ENCODE measurements at regions not wholly inside any gene's neighbourhood (a gene's known extent, or its start where the extent isn't known, plus 50 kb on each side); places are given as distances from the start of the nearest gene placed in this dataset.

- Histone ChIP-seq H3K9me3 (ENCODE audit: control insufficient read depth in 2 of 2, low read length in 2 of 2) (peaks cover 0 to 5% of the 10 kb centered on the region in 2 donors), H3K9ac (ENCODE audit: low read length in 2 of 2) (no peak overlapping the region), H3K27me3 (ENCODE audit: control insufficient read depth in 1 of 2, insufficient read depth in 2 of 2, low read length in 2 of 2) (no peaks in the 10 kb centered on the region), H3K27ac (ENCODE audit: low read length) (no peak overlapping the region), H3K4me1 (ENCODE audit: control insufficient read depth, insufficient read depth, low read length) (no peaks in the 10 kb centered on the region), H3K36me3 (ENCODE audit: control insufficient read depth in 2 of 2, insufficient read depth in 2 of 2, low read length in 2 of 2) (no peaks in the 10 kb centered on the region), H3K4me3 (ENCODE audit: low read length in 2 of 2) (no peak overlapping the region)
Observed at GRCh38 chr11:37532271-37532670, 934.2 kb upstream of the RAG2 start.

- H3K36me3 ChIP-seq (ENCODE audit: control insufficient read depth in 2 of 2, insufficient read depth in 2 of 2, low read length in 2 of 2), result no peaks in the 10 kb centered on the region
- H3K27ac ChIP-seq (ENCODE audit: low read length), result no peak overlapping the region
- no peak overlapping the region for H3K9ac ChIP-seq (ENCODE audit: low read length in 2 of 2)
- H3K27me3 ChIP-seq (ENCODE audit: control insufficient read depth in 1 of 2, insufficient read depth in 2 of 2, low read length in 2 of 2), result no peaks in the 10 kb centered on the region
- no peak overlapping the region for H3K4me3 ChIP-seq (ENCODE audit: low read length in 2 of 2)
- H3K9me3 ChIP-seq (ENCODE audit: control insufficient read depth in 2 of 2, low read length in 2 of 2), result peaks cover 0 to 5% of the 10 kb centered on the region in 2 donors
- H3K4me1 ChIP-seq (ENCODE audit: control insufficient read depth, insufficient read depth, low read length), result no peaks in the 10 kb centered on the region
Observed at GRCh38 chr11:37527545-37527944, 929.5 kb upstream of the RAG2 start.

- Histone ChIP-seq H3K9ac (ENCODE audit: low read length in 2 of 2) (no peak overlapping the region), H3K27ac (ENCODE audit: low read length) (no peak overlapping the region), H3K4me3 (ENCODE audit: low read length in 2 of 2) (no peak overlapping the region), H3K27me3 (ENCODE audit: control insufficient read depth in 1 of 2, insufficient read depth in 2 of 2, low read length in 2 of 2) (no peaks in the 10 kb centered on the region), H3K36me3 (ENCODE audit: control insufficient read depth in 2 of 2, insufficient read depth in 2 of 2, low read length in 2 of 2) (no peaks in the 10 kb centered on the region), H3K9me3 (ENCODE audit: control insufficient read depth in 2 of 2, low read length in 2 of 2) (peaks cover 0 to 5% of the 10 kb centered on the region in 2 donors), H3K4me1 (ENCODE audit: control insufficient read depth, insufficient read depth, low read length) (no peaks in the 10 kb centered on the region)
Observed at GRCh38 chr11:37525336-37525735, 927.3 kb upstream of the RAG2 start.

GRCh38 chr11:37519781-37520180, 921.7 kb upstream of the RAG2 start:
- no peaks in the 10 kb centered on the region for H3K9me3 ChIP-seq (ENCODE audit: control insufficient read depth in 2 of 2, low read length in 2 of 2)
- no peaks in the 10 kb centered on the region for H3K27me3 ChIP-seq (ENCODE audit: control insufficient read depth in 1 of 2, insufficient read depth in 2 of 2, low read length in 2 of 2)
- H3K4me1 ChIP-seq (ENCODE audit: control insufficient read depth, insufficient read depth, low read length), result no peaks in the 10 kb centered on the region
- H3K4me3 ChIP-seq (ENCODE audit: low read length in 2 of 2), result no peak overlapping the region
- H3K9ac ChIP-seq (ENCODE audit: low read length in 2 of 2), result no peak overlapping the region
- H3K27ac ChIP-seq (ENCODE audit: low read length), result no peak overlapping the region
- H3K36me3 ChIP-seq (ENCODE audit: control insufficient read depth in 2 of 2, insufficient read depth in 2 of 2, low read length in 2 of 2), result no peaks in the 10 kb centered on the region

GRCh38 chr11:37512156-37512780, 914.2 kb upstream of the RAG2 start:
- Histone ChIP-seq H3K9me3 (ENCODE audit: control insufficient read depth in 2 of 2, low read length in 2 of 2) (no peaks in the 10 kb centered on the region), H3K9ac (ENCODE audit: low read length in 2 of 2) (no peak overlapping the region)

GRCh38 chr11:37511425-37511933, 913.4 kb upstream of the RAG2 start:
- no peak overlapping the region for H3K4me3 ChIP-seq (ENCODE audit: low read length in 2 of 2)
- H3K36me3 ChIP-seq (ENCODE audit: control insufficient read depth in 2 of 2, insufficient read depth in 2 of 2, low read length in 2 of 2), result no peaks in the 10 kb centered on the region
- H3K9ac ChIP-seq (ENCODE audit: low read length in 2 of 2), result no peak overlapping the region
- H3K4me1 ChIP-seq (ENCODE audit: control insufficient read depth, insufficient read depth, low read length), result no peaks in the 10 kb centered on the region
- H3K9me3 ChIP-seq (ENCODE audit: control insufficient read depth in 2 of 2, low read length in 2 of 2), result no peaks in the 10 kb centered on the region
- no peak overlapping the region for H3K27ac ChIP-seq (ENCODE audit: low read length)
- no peaks in the 10 kb centered on the region for H3K27me3 ChIP-seq (ENCODE audit: control insufficient read depth in 1 of 2, insufficient read depth in 2 of 2, low read length in 2 of 2)

More at GRCh38 chr11:37512156-37512780, 914.2 kb upstream of the RAG2 start:
- Histone ChIP-seq H3K4me3 (ENCODE audit: low read length in 2 of 2) (no peak overlapping the region), H3K36me3 (ENCODE audit: control insufficient read depth in 2 of 2, insufficient read depth in 2 of 2, low read length in 2 of 2) (no peaks in the 10 kb centered on the region), H3K4me1 (ENCODE audit: control insufficient read depth, insufficient read depth, low read length) (no peaks in the 10 kb centered on the region), H3K27me3 (ENCODE audit: control insufficient read depth in 1 of 2, insufficient read depth in 2 of 2, low read length in 2 of 2) (no peaks in the 10 kb centered on the region), H3K27ac (ENCODE audit: low read length) (no peak overlapping the region)

- Histone ChIP-seq H3K36me3 (ENCODE audit: control insufficient read depth in 2 of 2, insufficient read depth in 2 of 2, low read length in 2 of 2) (no peaks in the 10 kb centered on the region), H3K27me3 (ENCODE audit: control insufficient read depth in 1 of 2, insufficient read depth in 2 of 2, low read length in 2 of 2) (no peaks in the 10 kb centered on the region), H3K27ac (ENCODE audit: low read length) (no peak overlapping the region), H3K9ac (ENCODE audit: low read length in 2 of 2) (no peak overlapping the region), H3K9me3 (ENCODE audit: control insufficient read depth in 2 of 2, low read length in 2 of 2) (no peaks in the 10 kb centered on the region), H3K4me3 (ENCODE audit: low read length in 2 of 2) (no peak overlapping the region), H3K4me1 (ENCODE audit: control insufficient read depth, insufficient read depth, low read length) (no peaks in the 10 kb centered on the region)
Observed at GRCh38 chr11:37509506-37509905, 911.5 kb upstream of the RAG2 start.

GRCh38 chr11:37506531-37506930, 908.5 kb upstream of the RAG2 start:
- Histone ChIP-seq H3K4me1 (ENCODE audit: control insufficient read depth, insufficient read depth, low read length) (no peaks in the 10 kb centered on the region), H3K9me3 (ENCODE audit: control insufficient read depth in 2 of 2, low read length in 2 of 2) (no peaks in the 10 kb centered on the region), H3K9ac (ENCODE audit: low read length in 2 of 2) (no peak overlapping the region), H3K36me3 (ENCODE audit: control insufficient read depth in 2 of 2, insufficient read depth in 2 of 2, low read length in 2 of 2) (no peaks in the 10 kb centered on the region), H3K27me3 (ENCODE audit: control insufficient read depth in 1 of 2, insufficient read depth in 2 of 2, low read length in 2 of 2) (no peaks in the 10 kb centered on the region), H3K27ac (ENCODE audit: low read length) (no peak overlapping the region), H3K4me3 (ENCODE audit: low read length in 2 of 2) (no peak overlapping the region)

GRCh38 chr11:37505406-37505805, 907.4 kb upstream of the RAG2 start:
- Histone ChIP-seq H3K4me3 (ENCODE audit: low read length in 2 of 2) (no peak overlapping the region), H3K9ac (ENCODE audit: low read length in 2 of 2) (no peak overlapping the region), H3K27me3 (ENCODE audit: control insufficient read depth in 1 of 2, insufficient read depth in 2 of 2, low read length in 2 of 2) (no peaks in the 10 kb centered on the region), H3K4me1 (ENCODE audit: control insufficient read depth, insufficient read depth, low read length) (no peaks in the 10 kb centered on the region), H3K27ac (ENCODE audit: low read length) (no peak overlapping the region), H3K36me3 (ENCODE audit: control insufficient read depth in 2 of 2, insufficient read depth in 2 of 2, low read length in 2 of 2) (no peaks in the 10 kb centered on the region), H3K9me3 (ENCODE audit: control insufficient read depth in 2 of 2, low read length in 2 of 2) (no peaks in the 10 kb centered on the region)

- H3K27ac ChIP-seq (ENCODE audit: low read length), result no peak overlapping the region
- no peaks in the 10 kb centered on the region for H3K4me1 ChIP-seq (ENCODE audit: control insufficient read depth, insufficient read depth, low read length)
Observed at GRCh38 chr11:37504921-37505320, 906.9 kb upstream of the RAG2 start.

GRCh38 chr11:37504060-37504611, 906.1 kb upstream of the RAG2 start:
- H3K27ac ChIP-seq (ENCODE audit: low read length), result no peak overlapping the region

More at GRCh38 chr11:37504921-37505320, 906.9 kb upstream of the RAG2 start:
- Histone ChIP-seq H3K36me3 (ENCODE audit: control insufficient read depth in 2 of 2, insufficient read depth in 2 of 2, low read length in 2 of 2) (no peaks in the 10 kb centered on the region), H3K27me3 (ENCODE audit: control insufficient read depth in 1 of 2, insufficient read depth in 2 of 2, low read length in 2 of 2) (no peaks in the 10 kb centered on the region), H3K4me3 (ENCODE audit: low read length in 2 of 2) (no peak overlapping the region), H3K9ac (ENCODE audit: low read length in 2 of 2) (no peak overlapping the region), H3K9me3 (ENCODE audit: control insufficient read depth in 2 of 2, low read length in 2 of 2) (no peaks in the 10 kb centered on the region)

More at GRCh38 chr11:37504060-37504611, 906.1 kb upstream of the RAG2 start:
- no peaks in the 10 kb centered on the region for H3K9me3 ChIP-seq (ENCODE audit: control insufficient read depth in 2 of 2, low read length in 2 of 2)
- no peaks in the 10 kb centered on the region for H3K36me3 ChIP-seq (ENCODE audit: control insufficient read depth in 2 of 2, insufficient read depth in 2 of 2, low read length in 2 of 2)
- H3K9ac ChIP-seq (ENCODE audit: low read length in 2 of 2), result no peak overlapping the region
- H3K27me3 ChIP-seq (ENCODE audit: control insufficient read depth in 1 of 2, insufficient read depth in 2 of 2, low read length in 2 of 2), result no peaks in the 10 kb centered on the region
- no peaks in the 10 kb centered on the region for H3K4me1 ChIP-seq (ENCODE audit: control insufficient read depth, insufficient read depth, low read length)
- H3K4me3 ChIP-seq (ENCODE audit: low read length in 2 of 2), result no peak overlapping the region
